ENCODE measurements at regions not wholly inside any gene's neighbourhood (a gene's known extent, or its start where the extent isn't known, plus 50 kb on each side); places are given as distances from the start of the nearest gene placed in this dataset.

GRCh38 chr7:46247664-46248063 lies 326.6 kb upstream of the IGFBP3 start:
- DNase-seq (ENCODE audit: low read depth), result no peak
- no peak overlapping the region for H3K4me3 ChIP-seq (ENCODE audit: low read depth, low read length)
- TF ChIP-seq CTCF (IDR thresholded peaks at IDR 0.05; ENCODE audit: control insufficient read depth, extremely low read depth, insufficient read depth), result no peak

GRCh38 chr7:46245586-46246111 lies 324.6 kb upstream of the IGFBP3 start:
- TF ChIP-seq CTCF (IDR thresholded peaks at IDR 0.05; ENCODE audit: control insufficient read depth, extremely low read depth, insufficient read depth), result no peak
- DNase-seq (ENCODE audit: low read depth), result no peak
- no peak overlapping the region for H3K4me3 ChIP-seq (ENCODE audit: low read depth, low read length)

GRCh38 chr7:46244757-46245156 lies 323.7 kb upstream of the IGFBP3 start:
- H3K4me3 ChIP-seq (ENCODE audit: low read depth, low read length), result no peak overlapping the region
- no peak for DNase-seq (ENCODE audit: low read depth)
- no peak for TF ChIP-seq CTCF (IDR thresholded peaks at IDR 0.05; ENCODE audit: control insufficient read depth, extremely low read depth, insufficient read depth)

- no peak for DNase-seq (ENCODE audit: low read depth)
- TF ChIP-seq CTCF (IDR thresholded peaks at IDR 0.05; ENCODE audit: control insufficient read depth, extremely low read depth, insufficient read depth), result no peak
- H3K4me3 ChIP-seq (ENCODE audit: low read depth, low read length), result no peak overlapping the region
These were observed 322.3 kb upstream of the IGFBP3 start for GRCh38 chr7:46243406-46243805.

GRCh38 chr7:46239846-46240245 lies 318.8 kb upstream of the IGFBP3 start:
- no peak for TF ChIP-seq CTCF (IDR thresholded peaks at IDR 0.05; ENCODE audit: control insufficient read depth, extremely low read depth, insufficient read depth)
- DNase-seq (ENCODE audit: low read depth), result no peak
- no peak overlapping the region for H3K4me3 ChIP-seq (ENCODE audit: low read depth, low read length)

- no peak overlapping the region for H3K4me3 ChIP-seq (ENCODE audit: low read depth, low read length)
- TF ChIP-seq CTCF (IDR thresholded peaks at IDR 0.05; ENCODE audit: control insufficient read depth, extremely low read depth, insufficient read depth), result no peak
- DNase-seq (ENCODE audit: low read depth), result no peak
These were observed 316.4 kb upstream of the IGFBP3 start for GRCh38 chr7:46237466-46237865.

GRCh38 chr7:46233585-46234329 lies 312.7 kb upstream of the IGFBP3 start:
- no peak overlapping the region for H3K4me3 ChIP-seq (ENCODE audit: low read depth, low read length)
- no peak for TF ChIP-seq CTCF (IDR thresholded peaks at IDR 0.05; ENCODE audit: control insufficient read depth, extremely low read depth, insufficient read depth)
- DNase-seq (ENCODE audit: low read depth), result no peak
